K562 (cell line): ENCODE measurements at regions not wholly inside any gene's neighbourhood (a gene's known extent, or its start where the extent isn't known, plus 50 kb on each side); places are given as distances from the start of the nearest gene placed in this dataset.

Experiments used
- ELK1 ChIP-seq: sonication (generic); formaldehyde crosslinking; IDR thresholded peaks from 2 replicates; pipeline ENCODE4 v1.8.1; 2022; ENCODE audit warnings: missing genetic modification reagents
- FOXK2 ChIP-seq, 2 experiments: fragments of 450-650 bp; IDR thresholded peaks in 1 of 2; conservative IDR thresholded peaks in 1 of 2; 2 replicates each; pipeline ENCODE4 v1.6.1; 2016; ENCODE audit warnings: low read depth in 2 of 2, mild to moderate bottlenecking in 1 of 2
- GABPA ChIP-seq: fragments of 200-800 bp; sonication (Bioruptor generic); conservative IDR thresholded peaks from 2 replicates; pipeline ENCODE4 v1.6.1; 2016; ENCODE audit warnings: low read depth, missing genetic modification characterization, missing compliant biosample characterization
- JUN ChIP-seq, 2 experiments: sonication (generic) in 1 of 2; formaldehyde crosslinking in 1 of 2; IDR thresholded peaks; 2 replicates each; pipeline versions ENCODE4 v1.6.1 to v1.8.0; 2012 to 2022; ENCODE audit warnings: borderline replicate concordance in 2 of 2, mild to moderate bottlenecking in 2 of 2, improper control_type of control experiment in 1 of 2, low read depth in 1 of 2, low read length in 1 of 2, missing genetic modification reagents in 1 of 2
- MAZ ChIP-seq, 2 experiments: fragments of 450-650 bp in 1 of 2; sonication (generic) in 1 of 2; formaldehyde crosslinking; IDR thresholded peaks in 1 of 2; conservative IDR thresholded peaks in 1 of 2; 2 replicates each; pipeline versions ENCODE4 v1.4.0 to v1.5.0; 2020; ENCODE audit warnings: mild to moderate bottlenecking in 1 of 2, missing genetic modification reagents in 1 of 2
- NFRKB ChIP-seq: fragments of 450-650 bp; IDR thresholded peaks from 2 replicates; pipeline ENCODE4 v1.6.1; 2016; ENCODE audit warnings: low read depth
- SIN3A ChIP-seq, 2 experiments: fragments of 150-350 bp in 1 of 2; IDR thresholded peaks; 2 replicates each; pipeline ENCODE4 v1.6.1; 2011 to 2016; ENCODE audit warnings: borderline replicate concordance in 2 of 2, low read depth in 2 of 2, low read length in 2 of 2, mild to moderate bottlenecking in 2 of 2, moderate library complexity in 2 of 2; ENCODE audit not compliant: control insufficient read depth in 1 of 2
- TBL1XR1 ChIP-seq, 2 experiments: IDR thresholded peaks; 2 replicates each; pipeline ENCODE4 v1.6.1; 2012; ENCODE audit warnings: improper control_type of control experiment in 2 of 2, low read length in 2 of 2, mild to moderate bottlenecking in 1 of 2
- ZFP36 ChIP-seq: fragments of 150-350 bp; IDR thresholded peaks from 2 replicates; pipeline ENCODE4 v1.6.1; 2018; ENCODE audit warnings: low read length, low read depth; ENCODE audit not compliant: partially characterized antibody
- ZFX ChIP-seq: sonication (generic); formaldehyde crosslinking; IDR thresholded peaks from 2 replicates; pipeline ENCODE4 v1.8.0; 2022; ENCODE audit warnings: mild to moderate bottlenecking, missing genetic modification reagents, moderate library complexity
- ZNF707 ChIP-seq: fragments of 250-450 bp; sonication (Bioruptor Pico); conservative IDR thresholded peaks from 2 replicates; pipeline ENCODE4 v1.8.0; 2022; ENCODE audit warnings: inconsistent platforms, mild to moderate bottlenecking, moderate library complexity
- TF ChIP-seq, protein P1 (sequence below): fragments of 250-450 bp; sonication (Bioruptor Pico); IDR thresholded peaks from 2 replicates; pipeline ENCODE4 v1.9.0; 2021; ENCODE audit warnings: mild to moderate bottlenecking

DNA sequence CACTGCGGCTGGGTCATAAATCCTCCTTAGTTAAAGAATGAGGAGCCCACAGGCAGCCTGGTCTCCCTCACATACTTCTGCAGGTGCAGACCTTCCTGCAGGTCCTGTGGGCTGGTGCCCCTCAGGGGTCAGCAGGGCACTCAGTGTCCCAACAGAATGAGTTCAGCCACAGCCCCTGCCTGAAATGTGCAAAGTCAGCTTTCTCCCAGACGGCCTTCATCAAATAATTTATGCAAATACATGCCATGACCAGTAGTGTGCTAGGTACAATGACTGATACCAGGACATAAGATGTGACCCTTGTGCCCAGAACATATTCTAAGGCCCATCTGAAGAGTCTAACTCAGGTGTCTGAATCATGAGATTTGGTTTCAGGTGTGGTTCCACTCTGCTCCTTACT is 703.4 kb downstream of the TBC1D22A start:
- TF ChIP-seq ZFP36 (no peak), ELK1 (CRISPR knock-in tag) (no peak), NFRKB (no peak), JUN (IDR thresholded peaks at IDR 0.05; ENCODE audit: borderline replicate concordance, low read depth, low read length) (no peak), JUN (CRISPR knock-in tag; IDR thresholded peaks at IDR 0.05; ENCODE audit: borderline replicate concordance) (no peak), ZFX (CRISPR knock-in tag) (no peak), TBL1XR1 (IDR thresholded peaks at IDR 0.05; ENCODE audit: low read length in 2 of 2) (no peak), GABPA (tag) (no peak), ZNF707 (CRISPR knock-in tag) (no peak), FOXK2 (conservative IDR thresholded peaks at IDR 0.05 in 1 of 2, IDR thresholded peaks at IDR 0.05 in 1 of 2; ENCODE audit: low read depth in 2 of 2) (no peak), MAZ (CRISPR knock-in tag; conservative IDR thresholded peaks at IDR 0.05 in 1 of 2, IDR thresholded peaks at IDR 0.05 in 1 of 2) (no peak), SIN3A (IDR thresholded peaks at IDR 0.05; ENCODE audit: borderline replicate concordance in 2 of 2, control insufficient read depth in 1 of 2, low read depth in 2 of 2, low read length in 2 of 2) (no peak)
- TF ChIP-seq, protein P1, sequence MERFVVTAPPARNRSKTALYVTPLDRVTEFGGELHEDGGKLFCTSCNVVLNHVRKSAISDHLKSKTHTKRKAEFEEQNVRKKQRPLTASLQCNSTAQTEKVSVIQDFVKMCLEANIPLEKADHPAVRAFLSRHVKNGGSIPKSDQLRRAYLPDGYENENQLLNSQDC (CRISPR knock-in tag): no peak
